ENCODE measurements at regions not wholly inside any gene's neighbourhood (a gene's known extent, or its start where the extent isn't known, plus 50 kb on each side); places are given as distances from the start of the nearest gene placed in this dataset.
"Not testable (repeated sequence)": the region's sequence is repeated elsewhere in the genome, so short reads cannot be mapped to it uniquely, and the experiment has no call there.

DNA sequence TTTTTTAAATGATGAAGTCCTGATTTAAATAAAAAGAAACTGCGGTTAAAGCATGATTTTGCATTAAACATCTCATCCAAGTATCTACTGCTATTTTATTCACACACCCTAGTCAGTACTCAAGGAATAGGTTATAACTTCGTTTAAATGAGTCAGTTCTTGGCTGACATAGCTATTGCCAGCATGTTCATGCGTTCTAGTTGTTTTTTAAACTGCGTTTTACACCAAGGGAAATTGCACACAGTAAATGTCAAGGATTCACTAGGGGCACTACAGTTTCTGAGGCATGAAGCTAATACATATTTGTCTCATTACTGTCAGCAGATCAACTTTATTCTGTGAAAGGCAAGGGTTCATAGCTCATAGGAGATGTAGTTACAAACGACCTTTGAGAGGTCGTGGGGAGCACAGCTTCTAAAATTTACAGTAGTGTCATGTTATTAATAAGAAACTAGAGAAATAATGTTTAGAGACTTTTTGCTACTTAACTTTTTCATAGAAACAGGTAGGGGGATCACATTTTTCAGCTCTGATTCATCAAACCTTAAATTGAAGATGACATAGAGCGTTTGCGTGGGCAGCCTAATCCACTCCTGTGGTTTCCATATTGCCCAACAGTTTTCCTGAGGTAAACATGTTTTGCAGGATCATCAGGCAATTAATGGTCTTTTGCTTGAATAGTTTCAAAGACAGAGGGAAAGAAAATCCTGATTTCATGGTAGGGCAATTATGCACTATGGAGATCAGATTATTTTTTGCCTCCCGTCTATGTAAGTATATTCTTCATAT is 2222.7 kb upstream of the WWC1 start:
- no peak for DNase-seq

GRCh38 chr5:166073901-166074581 is 2217.4 kb upstream of the WWC1 start:
- no peak for DNase-seq

GRCh38 chr5:166074582-166075481 is 2216.6 kb upstream of the WWC1 start:
- no peak for DNase-seq

- DNase-seq = no peak
Observed at GRCh38 chr5:166083183-166083959, 2208.1 kb upstream of the WWC1 start.

- DNase-seq = no peak
Observed at GRCh38 chr5:166086568-166086967, 2204.9 kb upstream of the WWC1 start.

DNA sequence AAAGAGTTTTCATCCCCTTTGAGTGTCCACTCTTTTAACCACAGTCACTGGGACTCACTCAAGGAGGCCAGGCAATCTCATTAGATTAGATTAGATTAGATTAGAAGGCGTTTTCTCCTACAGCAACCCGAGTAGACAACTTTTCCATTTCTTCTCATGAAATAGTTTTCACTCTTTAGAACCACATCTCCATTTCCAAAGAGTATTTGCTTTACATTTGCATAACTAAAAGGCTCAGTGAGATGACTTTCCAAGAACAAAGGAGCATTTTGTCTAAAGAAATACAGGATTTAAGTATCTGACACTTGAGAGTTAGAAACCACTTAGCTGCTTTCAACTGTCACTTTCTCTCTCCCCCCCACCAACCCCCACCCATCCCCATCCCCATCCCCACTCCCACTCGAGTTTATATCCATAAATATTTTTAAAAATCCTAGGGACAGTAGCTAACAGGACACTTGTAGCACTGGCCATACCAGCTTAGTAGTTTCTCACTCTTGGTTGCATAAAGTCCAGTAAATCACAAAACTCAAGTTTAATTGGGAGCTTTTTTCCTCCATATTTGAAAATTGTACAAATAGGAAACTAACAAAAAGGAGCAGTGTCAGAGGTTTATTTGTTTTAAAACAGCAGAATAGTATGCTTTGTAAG is 2202.9 kb upstream of the WWC1 start:
- no peak for DNase-seq

DNA sequence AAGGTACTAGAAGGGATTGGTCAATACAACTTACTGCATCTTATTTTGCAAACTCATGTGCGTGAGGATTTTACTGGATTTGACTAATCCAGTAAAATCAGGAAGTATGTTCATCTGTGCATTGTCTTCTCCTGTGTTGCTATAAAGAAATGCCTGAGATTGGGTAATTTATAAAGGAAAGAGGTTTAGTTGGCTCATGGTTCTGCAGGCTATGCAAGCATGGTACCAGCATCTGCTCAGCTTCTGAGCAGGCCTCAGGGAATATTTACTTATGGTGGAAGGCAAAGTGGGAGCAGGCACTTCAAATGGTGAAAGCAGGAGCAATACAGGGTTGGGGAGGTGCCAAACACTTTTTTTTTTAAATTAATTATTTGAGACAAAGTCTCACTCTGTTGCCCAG is 2199.5 kb upstream of the WWC1 start:
- no peak for DNase-seq

GRCh38 chr5:166093312-166093711 is 2198.1 kb upstream of the WWC1 start:
- DNase-seq = no peak

GRCh38 chr5:166102947-166103346 is 2188.5 kb upstream of the WWC1 start:
- DNase-seq = no peak

- DNase-seq = no peak
Observed at GRCh38 chr5:166111021-166111420, 2180.4 kb upstream of the WWC1 start.

GRCh38 chr5:166117072-166118066 is 2174.1 kb upstream of the WWC1 start:
- DNase-seq = no peak

DNA sequence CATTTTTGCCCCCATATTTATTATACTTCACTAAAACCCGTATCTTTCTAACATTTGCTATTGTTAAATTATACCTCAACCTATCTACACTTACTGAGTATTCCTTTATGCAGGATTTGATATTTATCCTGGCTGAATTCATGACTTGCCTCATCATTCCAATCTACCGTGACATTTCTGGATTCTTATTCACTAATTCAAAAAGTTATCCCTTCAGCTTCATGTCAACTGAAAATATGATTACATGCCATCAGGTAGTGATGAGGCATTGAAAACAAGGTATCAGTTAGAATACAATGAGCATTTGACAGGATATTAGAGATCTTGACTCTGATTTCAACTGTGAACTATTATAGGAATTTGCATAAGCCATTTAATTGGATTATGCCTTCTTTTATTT is 2171.9 kb upstream of the WWC1 start:
- no peak for DNase-seq

DNA sequence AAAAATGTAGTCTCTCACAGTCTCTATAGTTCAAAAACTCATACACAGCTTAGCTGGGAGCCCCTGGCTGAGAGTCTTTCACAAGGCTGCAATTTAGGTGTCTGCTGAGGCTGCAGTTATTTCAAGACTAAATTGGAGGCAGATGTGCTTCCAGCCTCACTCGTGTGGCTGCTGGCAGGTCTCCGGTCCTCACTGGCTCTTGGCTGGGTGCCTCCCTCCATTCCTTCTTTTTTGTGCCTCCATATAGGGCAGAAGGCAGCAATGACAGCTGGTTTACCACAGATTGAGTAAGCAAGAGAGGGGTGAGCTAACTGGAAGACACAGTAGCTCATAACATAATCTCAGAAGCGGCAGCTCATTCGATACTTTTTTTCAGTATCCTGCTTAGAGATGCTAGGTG is 2167.7 kb upstream of the WWC1 start:
- DNase-seq = no peak

DNA sequence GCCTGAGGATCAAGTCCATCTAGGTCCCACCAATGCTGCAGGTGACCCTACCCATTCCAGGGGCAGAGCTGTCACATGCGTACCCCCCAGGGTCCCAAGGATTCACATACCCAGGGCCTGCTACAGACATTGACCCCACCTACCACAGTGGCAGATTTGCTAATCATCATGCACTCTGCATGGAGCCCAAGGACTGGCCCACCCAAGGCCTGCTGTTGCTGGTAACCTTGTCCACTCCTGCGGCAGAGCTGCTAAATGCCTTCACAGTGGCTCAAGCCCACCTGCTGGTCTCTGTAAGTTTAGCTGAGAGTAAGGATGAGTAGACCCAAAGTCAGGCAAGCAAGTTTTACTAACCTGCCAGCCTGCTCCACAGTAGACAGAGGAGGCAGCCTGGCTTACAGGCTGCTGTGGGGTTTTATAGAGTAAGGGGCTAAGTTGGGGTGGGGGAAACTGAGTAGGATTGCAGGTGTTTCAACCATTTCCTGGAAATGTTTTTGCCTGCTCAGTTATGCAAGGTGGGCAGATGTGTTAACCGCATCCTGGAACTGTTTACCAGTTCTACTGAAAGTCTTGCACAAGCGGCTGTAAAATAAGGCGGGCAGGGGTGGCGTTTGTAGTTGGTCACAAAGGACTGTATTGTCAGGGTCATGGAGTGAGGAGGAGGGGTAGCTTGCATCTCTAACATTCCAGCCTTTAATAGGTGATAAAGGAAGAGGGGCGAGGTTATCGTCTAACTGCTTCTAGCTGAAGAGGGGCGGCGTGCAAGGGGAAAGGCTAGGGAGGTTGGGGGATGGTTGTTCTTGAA is 2163.5 kb upstream of the WWC1 start:
- DNase-seq = no peak

- DNase-seq = not testable (repeated sequence)
Observed at GRCh38 chr5:166145107-166145506, 2146.3 kb upstream of the WWC1 start.

DNA sequence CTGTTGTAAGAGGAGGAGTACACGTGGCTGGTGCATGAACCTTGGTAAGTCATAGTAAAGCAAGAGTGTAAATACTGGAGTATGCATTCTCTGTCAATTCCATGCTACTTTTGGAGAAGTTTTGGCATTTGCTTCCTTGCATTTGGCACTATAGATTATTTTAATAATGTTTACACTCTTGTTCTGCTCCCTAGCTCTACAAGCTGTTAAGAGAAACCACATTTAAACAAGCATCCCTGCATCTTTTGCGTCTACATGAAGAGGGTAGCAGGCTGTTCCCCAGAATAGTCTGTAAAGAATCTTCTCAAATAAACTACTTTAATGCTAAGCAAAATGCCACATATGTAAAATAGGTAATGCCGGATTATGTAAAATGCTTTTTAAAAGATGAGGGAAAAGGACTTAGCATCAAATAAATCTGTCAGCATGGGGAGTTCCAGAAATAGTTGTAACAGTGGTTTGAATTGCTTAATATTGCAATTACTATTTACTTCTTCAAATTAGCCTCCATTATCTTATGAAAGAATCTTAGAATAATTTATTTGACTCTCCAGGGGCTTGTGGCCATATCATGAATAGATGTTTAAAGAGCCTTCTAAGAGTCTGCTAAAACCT is 2127.3 kb upstream of the WWC1 start:
- no peak for DNase-seq

DNA sequence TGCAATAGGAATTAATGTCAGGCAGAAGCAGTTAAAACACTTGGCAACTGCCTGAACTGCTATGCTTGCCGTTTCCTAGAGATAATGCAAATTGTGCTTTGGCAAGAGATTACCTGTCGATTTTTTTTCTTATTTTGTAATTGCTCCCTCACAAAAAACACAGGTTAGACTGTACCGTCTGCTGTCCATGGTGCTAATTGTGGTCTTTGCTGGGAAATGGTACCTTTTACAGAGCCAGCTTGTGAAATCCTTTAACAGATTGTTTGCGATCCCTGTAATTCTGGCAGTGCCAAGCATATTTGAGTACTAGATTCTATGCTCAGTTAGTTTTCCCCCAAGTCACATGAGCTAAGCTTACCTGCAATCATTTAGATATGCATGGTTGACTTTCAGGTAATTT is 2125.8 kb upstream of the WWC1 start:
- DNase-seq = no peak

DNA sequence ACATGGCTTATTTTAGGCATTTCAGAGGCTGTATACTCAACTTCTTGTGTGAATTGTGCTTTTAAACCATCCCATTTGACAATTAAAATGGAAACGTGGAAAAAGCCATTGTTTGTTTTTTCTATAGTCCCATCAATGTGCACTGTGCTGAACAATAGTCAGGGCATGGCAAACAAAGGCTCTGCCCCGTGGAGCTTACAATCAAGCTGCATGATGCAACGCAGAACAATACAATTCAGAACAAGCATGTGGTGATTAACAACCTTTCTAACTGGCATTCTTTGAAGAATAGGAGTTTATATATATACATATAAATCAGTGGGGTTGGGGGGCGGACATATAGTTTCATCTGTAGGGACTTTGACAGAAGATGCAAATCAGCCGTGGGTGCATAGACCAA is 2125.4 kb upstream of the WWC1 start:
- no peak for DNase-seq

- DNase-seq = no peak
Observed at GRCh38 chr5:166172597-166172996, 2118.8 kb upstream of the WWC1 start.

All from activated CD4-positive, alpha-beta T cell treated with anti-CD3 and anti-CD28 coated beads for 1 hour (primary cell).